Ovary (tissue), 7 donors: ENCODE measurements at regions not wholly inside any gene's neighbourhood (a gene's known extent, or its start where the extent isn't known, plus 50 kb on each side); places are given as distances from the start of the nearest gene placed in this dataset.

Experiments
- DNase-seq, 5 donors: peaks; one replicate each; pipeline ENCODE4 v3.0.0-alpha.2; 2019 to 2020
- H3K27ac ChIP-seq, 2 donors: fragments of 200-600 bp; one replicate each; pipeline versions ENCODE4 v1.5.1 to v1.8.0; 2019 to 2022
- H3K27me3 ChIP-seq: fragments of 200-600 bp; one replicate; pipeline ENCODE4 v1.8.0; 2022
- H3K36me3 ChIP-seq: fragments of 200-600 bp; sonication (generic); one replicate; pipeline ENCODE4 v1.5.1; 2019
- H3K4me1 ChIP-seq: one replicate; pipeline ENCODE4 v1.8.1; 2013; ENCODE audit warnings: mild to moderate bottlenecking, moderate library complexity; ENCODE audit not compliant: insufficient read depth
- H3K4me3 ChIP-seq: fragments of 200-600 bp; sonication (generic); one replicate; pipeline ENCODE4 v1.5.1; 2017
- H3K9me3 ChIP-seq, 2 donors: fragments of 200-600 bp in 1 of 2; sonication (generic) in 1 of 2; one replicate each; pipeline versions ENCODE4 v1.5.1 to v1.8.1; 2013 to 2019; ENCODE audit warnings: mild to moderate bottlenecking in 1 of 2, moderate library complexity in 1 of 2
- EP300 ChIP-seq: sonication (generic); formaldehyde crosslinking; IDR thresholded peaks from one replicate; pipeline ENCODE4 v1.6.1; 2017; ENCODE audit warnings: antibody characterized with exemption
- POLR2A ChIP-seq: fragments of 450-650 bp; IDR thresholded peaks from one replicate; pipeline ENCODE4 v1.6.1; 2017; ENCODE audit warnings: antibody characterized with exemption, mild to moderate bottlenecking, moderate library complexity
- WGBS, 3 donors: extraction: QIAGEN DNeasy Blood & Tissue Kit in 1 of 3; methylation state at CpG; one replicate each; pipeline versions ENCODE4 v1.1.5 to v1.1.7; 2013 to 2017; 5-methylcytosine and 5-hydroxymethylcytosine counted together
- intact Hi-C, 4 donors: fragments of 100-400 bp; cut with DNase I; formaldehyde crosslinking; loops; one replicate each; pipeline versions ENCODE4 v1.11.0 to v1.15.1; 2022 to 2023
- TF ChIP-seq, protein P1 (sequence below), 3 donors: fragments of 450-650 bp in 2 of 3; fragments of 200-600 bp in 1 of 3; IDR thresholded peaks; one replicate each; pipeline versions ENCODE4 v1.5.1 to v1.8.0; 2016 to 2022; ENCODE audit warnings: antibody characterized with exemption in 3 of 3, mild to moderate bottlenecking in 1 of 3
- donor health status: DM: no; HTN: no; CAD: no; lungs with moderate emphysema.
- donor health status: DM: no; HTN: no; CAD: no.
- donor health status: Bipolar disorder and iron deficiency.
- donor health status: DM: no; HTN: no; CAD: no.
- donor health status: DM: yes; HTN: yes; CAD: no.

DNA sequence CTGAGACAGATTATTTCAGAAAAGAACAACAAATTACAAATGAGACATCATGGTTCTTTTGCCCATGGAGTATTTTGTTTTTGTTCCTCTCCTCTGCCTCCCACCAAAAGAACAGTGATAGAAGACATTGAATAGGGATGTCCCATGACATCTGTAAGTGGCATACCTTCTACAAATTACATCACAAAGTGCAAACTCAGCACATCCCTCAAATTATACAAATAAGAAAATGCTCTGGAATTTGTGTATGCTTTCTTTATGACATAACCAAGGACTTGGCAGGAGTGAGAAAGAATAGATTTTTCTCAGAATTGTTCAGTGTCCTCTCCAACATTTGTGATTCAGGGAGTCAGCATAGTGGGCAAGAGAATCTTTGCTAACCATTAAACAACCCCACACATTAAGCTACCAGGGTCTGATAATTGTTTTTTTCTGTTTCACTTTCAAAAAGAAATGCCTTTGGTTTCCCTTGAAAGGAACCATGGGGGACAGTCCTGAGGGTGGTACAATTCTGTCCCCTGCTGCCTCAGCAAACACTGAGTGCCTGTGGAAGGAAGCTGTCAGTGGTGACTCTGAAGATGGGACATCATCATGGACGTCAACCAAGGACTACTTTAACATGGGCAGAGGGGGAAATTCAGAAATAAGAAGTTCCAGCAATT is 430.3 kb downstream of the AASDHPPT start:
- H3K36me3 ChIP-seq = no peaks in the 10 kb centered on the region
- H3K9me3 ChIP-seq = no peaks in the 10 kb centered on the region
- no peak overlapping the region for H3K4me3 ChIP-seq
- intact Hi-C loops = no loop called here
- 71 to 80% (median 79%) methylated on average over 1 of the region's 1 CpG for WGBS, 3 donors
- no peaks in the 10 kb centered on the region for H3K4me1 ChIP-seq
- TF ChIP-seq, protein P1, sequence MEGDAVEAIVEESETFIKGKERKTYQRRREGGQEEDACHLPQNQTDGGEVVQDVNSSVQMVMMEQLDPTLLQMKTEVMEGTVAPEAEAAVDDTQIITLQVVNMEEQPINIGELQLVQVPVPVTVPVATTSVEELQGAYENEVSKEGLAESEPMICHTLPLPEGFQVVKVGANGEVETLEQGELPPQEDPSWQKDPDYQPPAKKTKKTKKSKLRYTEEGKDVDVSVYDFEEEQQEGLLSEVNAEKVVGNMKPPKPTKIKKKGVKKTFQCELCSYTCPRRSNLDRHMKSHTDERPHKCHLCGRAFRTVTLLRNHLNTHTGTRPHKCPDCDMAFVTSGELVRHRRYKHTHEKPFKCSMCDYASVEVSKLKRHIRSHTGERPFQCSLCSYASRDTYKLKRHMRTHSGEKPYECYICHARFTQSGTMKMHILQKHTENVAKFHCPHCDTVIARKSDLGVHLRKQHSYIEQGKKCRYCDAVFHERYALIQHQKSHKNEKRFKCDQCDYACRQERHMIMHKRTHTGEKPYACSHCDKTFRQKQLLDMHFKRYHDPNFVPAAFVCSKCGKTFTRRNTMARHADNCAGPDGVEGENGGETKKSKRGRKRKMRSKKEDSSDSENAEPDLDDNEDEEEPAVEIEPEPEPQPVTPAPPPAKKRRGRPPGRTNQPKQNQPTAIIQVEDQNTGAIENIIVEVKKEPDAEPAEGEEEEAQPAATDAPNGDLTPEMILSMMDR (IDR thresholded peaks at IDR 0.05) = no peak
- TF ChIP-seq POLR2A = no peak
- no peak for TF ChIP-seq EP300
- H3K27me3 ChIP-seq = no peaks in the 10 kb centered on the region
- no peak overlapping the region for H3K27ac ChIP-seq
- no peak for DNase-seq

GRCh38 chr11:106514706-106515105 is 437.2 kb downstream of the AASDHPPT start:
- TF ChIP-seq, protein P1 (IDR thresholded peaks at IDR 0.05) = no peak
- TF ChIP-seq POLR2A = no peak
- TF ChIP-seq EP300 = no peak
- Histone ChIP-seq H3K4me3 (no peak overlapping the region), H3K36me3 (no peaks in the 10 kb centered on the region), H3K4me1 (no peaks in the 10 kb centered on the region), H3K9me3 (no peaks in the 10 kb centered on the region), H3K27ac (no peak overlapping the region), H3K27me3 (no peaks in the 10 kb centered on the region)
- WGBS, 3 donors = 94 to 97% (median 94%) methylated on average over 1 of the region's 1 CpG
- no peak for DNase-seq
- intact Hi-C loops = no loop called here

DNA sequence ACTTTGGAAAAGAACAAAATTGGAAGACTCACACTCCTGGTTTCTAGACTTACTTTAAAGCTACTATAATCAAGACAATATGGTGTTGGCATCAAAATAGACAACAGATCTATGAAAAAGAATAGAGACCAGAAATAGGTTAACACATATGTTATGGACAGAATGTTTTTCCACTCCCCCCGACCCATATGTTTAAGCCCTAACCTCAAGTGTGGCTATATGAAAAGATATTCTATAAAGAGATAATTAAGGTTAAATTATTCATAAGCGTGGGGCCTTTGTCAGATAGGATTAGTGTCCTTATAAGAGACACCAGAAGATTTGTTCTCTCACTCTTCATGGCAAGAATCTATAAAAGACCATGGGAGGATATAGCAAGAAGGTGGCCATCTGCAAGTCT is 440.0 kb downstream of the AASDHPPT start:
- DNase-seq = no peak
- Histone ChIP-seq H3K4me1 (no peaks in the 10 kb centered on the region), H3K4me3 (no peak overlapping the region), H3K27ac (no peak overlapping the region), H3K27me3 (no peaks in the 10 kb centered on the region), H3K9me3 (no peaks in the 10 kb centered on the region), H3K36me3 (no peaks in the 10 kb centered on the region)
- intact Hi-C loops = no loop called here
- 90 to 95% (median 91%) methylated on average over 2 of the region's 2 CpGs for WGBS, 3 donors
- TF ChIP-seq, protein P1 (IDR thresholded peaks at IDR 0.05) = no peak
- TF ChIP-seq EP300 = no peak
- no peak for TF ChIP-seq POLR2A

DNA sequence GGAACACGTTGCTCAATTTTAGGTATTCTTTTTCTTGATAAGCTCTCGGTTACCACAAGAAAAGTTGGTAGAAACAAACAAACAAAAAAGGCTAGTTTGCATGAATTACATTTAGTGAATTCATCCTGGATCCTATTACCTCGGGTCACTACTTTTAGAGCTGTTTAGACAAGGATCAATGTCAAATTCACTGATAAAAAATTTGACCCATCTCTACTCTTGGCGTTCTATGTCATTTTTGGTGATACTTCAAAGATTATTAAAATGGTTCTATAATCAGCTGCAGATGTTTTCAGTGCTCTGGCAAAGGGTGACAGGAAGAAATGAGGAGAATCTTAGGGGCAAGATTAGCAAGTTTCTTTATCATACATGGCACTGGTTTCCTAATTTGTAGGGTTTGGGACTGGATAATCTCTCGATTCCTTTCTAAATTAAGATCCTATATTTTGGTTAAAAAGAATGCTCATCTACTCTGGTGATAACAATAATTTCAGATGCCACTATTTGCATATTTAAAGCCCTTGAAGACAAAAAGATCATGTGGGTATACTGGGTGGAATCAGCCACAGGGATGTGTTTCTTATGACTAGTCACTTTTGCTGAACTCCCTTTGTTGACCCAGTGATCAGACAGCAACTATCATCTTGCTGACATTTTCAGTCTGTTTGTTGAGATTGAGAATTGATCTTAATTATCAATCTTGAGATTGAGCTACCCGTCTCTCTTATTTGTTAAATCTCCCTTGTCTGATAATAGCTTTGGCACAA is 442.9 kb downstream of the AASDHPPT start:
- intact Hi-C loops = no loop called here
- 77 to 84% (median 82%) methylated on average over 6 of the region's 6 CpGs for WGBS, 3 donors
- Histone ChIP-seq H3K9me3 (no peaks in the 10 kb centered on the region), H3K36me3 (no peaks in the 10 kb centered on the region), H3K4me3 (no peak overlapping the region), H3K4me1 (no peaks in the 10 kb centered on the region), H3K27me3 (no peaks in the 10 kb centered on the region), H3K27ac (no peak overlapping the region)
- no peak for TF ChIP-seq EP300
- no peak for TF ChIP-seq POLR2A
- TF ChIP-seq, protein P1 (IDR thresholded peaks at IDR 0.05) = no peak
- no peak for DNase-seq
